ENCODE measurements at regions not wholly inside any gene's neighbourhood (a gene's known extent, or its start where the extent isn't known, plus 50 kb on each side); places are given as distances from the start of the nearest gene placed in this dataset.

DNA sequence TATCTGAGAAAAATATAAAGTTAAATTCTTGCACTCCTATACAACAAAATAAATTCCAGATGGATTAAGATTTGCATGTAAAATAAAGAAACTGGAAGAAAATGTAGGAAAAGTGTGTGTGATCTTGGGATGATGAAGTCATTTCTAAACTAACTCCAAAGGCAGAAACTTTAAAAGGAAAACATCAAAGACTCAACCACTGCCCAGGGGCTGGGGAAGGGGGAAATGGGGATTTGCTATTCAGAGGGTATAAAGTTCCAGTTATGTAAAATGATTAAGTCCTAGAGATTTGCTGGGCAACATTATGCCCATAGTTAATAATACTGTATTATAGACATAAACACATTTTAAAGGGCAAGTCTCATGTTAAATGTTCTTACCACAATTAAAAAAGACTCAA is 254.5 kb downstream of the DEPDC1B start:
- Histone ChIP-seq H3K4me3 (no peak overlapping the region), H3K9me3 (no peaks in the 10 kb centered on the region), H3K4me1 (no peaks in the 10 kb centered on the region), H3K27ac (no peak overlapping the region), H3K27me3 (no peaks in the 10 kb centered on the region), H3K36me3 (replicated peaks in 1 of 2; ENCODE audit: insufficient read depth in 1 of 2, low read depth in 2 of 2) (no peaks in the 10 kb centered on the region)
- ATAC-seq (no peak), DNase-seq (no peak)
- intact Hi-C loops (cut with DNase I) = no loop called here
- TF ChIP-seq, protein P1, sequence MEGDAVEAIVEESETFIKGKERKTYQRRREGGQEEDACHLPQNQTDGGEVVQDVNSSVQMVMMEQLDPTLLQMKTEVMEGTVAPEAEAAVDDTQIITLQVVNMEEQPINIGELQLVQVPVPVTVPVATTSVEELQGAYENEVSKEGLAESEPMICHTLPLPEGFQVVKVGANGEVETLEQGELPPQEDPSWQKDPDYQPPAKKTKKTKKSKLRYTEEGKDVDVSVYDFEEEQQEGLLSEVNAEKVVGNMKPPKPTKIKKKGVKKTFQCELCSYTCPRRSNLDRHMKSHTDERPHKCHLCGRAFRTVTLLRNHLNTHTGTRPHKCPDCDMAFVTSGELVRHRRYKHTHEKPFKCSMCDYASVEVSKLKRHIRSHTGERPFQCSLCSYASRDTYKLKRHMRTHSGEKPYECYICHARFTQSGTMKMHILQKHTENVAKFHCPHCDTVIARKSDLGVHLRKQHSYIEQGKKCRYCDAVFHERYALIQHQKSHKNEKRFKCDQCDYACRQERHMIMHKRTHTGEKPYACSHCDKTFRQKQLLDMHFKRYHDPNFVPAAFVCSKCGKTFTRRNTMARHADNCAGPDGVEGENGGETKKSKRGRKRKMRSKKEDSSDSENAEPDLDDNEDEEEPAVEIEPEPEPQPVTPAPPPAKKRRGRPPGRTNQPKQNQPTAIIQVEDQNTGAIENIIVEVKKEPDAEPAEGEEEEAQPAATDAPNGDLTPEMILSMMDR (IDR thresholded peaks at IDR 0.05) = no peak
- no peak for TF ChIP-seq POLR2A (IDR thresholded peaks at IDR 0.05)

GRCh38 chr5:60444661-60445360 is 255.2 kb downstream of the DEPDC1B start:
- intact Hi-C loops (cut with DNase I) = no loop called here
- H3K27ac ChIP-seq = no peak overlapping the region
- TF ChIP-seq, protein P1 (IDR thresholded peaks at IDR 0.05) = no peak
- TF ChIP-seq POLR2A (IDR thresholded peaks at IDR 0.05) = no peak
- H3K27me3 ChIP-seq = no peaks in the 10 kb centered on the region
- H3K4me1 ChIP-seq = no peaks in the 10 kb centered on the region
- ATAC-seq (no peak), DNase-seq (no peak)
- H3K9me3 ChIP-seq = no peaks in the 10 kb centered on the region
- 47 to 52% methylated on average over 5 of the region's 5 CpGs for WGBS, 2 donors
- no peak overlapping the region for H3K4me3 ChIP-seq
- H3K36me3 ChIP-seq (replicated peaks in 1 of 2; ENCODE audit: insufficient read depth in 1 of 2, low read depth in 2 of 2) = no peaks in the 10 kb centered on the region

DNA sequence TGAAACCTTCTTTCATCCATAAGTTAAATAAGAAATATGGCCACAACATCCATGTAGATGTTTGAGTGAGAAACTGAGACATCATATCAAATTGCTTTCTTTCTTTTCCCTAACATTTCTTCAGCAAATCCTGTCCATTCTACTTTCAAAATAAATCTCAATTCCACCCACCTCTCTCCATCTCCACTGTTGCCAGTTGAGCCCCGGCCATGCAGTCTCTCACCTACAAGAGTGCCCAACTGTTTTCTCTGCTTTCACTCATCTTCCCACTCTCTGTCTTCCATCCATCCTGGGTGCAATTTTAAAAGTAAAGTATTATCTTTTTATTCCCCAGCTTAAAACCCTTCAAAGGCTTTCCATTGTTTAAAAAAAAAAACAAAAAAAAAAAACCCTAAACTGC is 260.4 kb downstream of the DEPDC1B start:
- Histone ChIP-seq H3K4me1 (no peaks in the 10 kb centered on the region), H3K27me3 (no peaks in the 10 kb centered on the region), H3K9me3 (no peaks in the 10 kb centered on the region), H3K36me3 (replicated peaks in 1 of 2; ENCODE audit: insufficient read depth in 1 of 2, low read depth in 2 of 2) (no peaks in the 10 kb centered on the region), H3K27ac (no peak overlapping the region), H3K4me3 (no peak overlapping the region)
- TF ChIP-seq, protein P1 (IDR thresholded peaks at IDR 0.05) = no peak
- TF ChIP-seq POLR2A (IDR thresholded peaks at IDR 0.05) = no peak
- DNase-seq = no peak
- intact Hi-C loops (cut with DNase I) = no loop called here
- no peak for ATAC-seq
- 92 to 100% methylated on average over 1 of the region's 1 CpG for WGBS, 2 donors

GRCh38 chr5:60437308-60437707 is 262.7 kb downstream of the DEPDC1B start:
- Histone ChIP-seq H3K4me1 (no peaks in the 10 kb centered on the region), H3K27me3 (no peaks in the 10 kb centered on the region), H3K27ac (no peak overlapping the region), H3K9me3 (no peaks in the 10 kb centered on the region), H3K4me3 (no peak overlapping the region), H3K36me3 (replicated peaks in 1 of 2; ENCODE audit: insufficient read depth in 1 of 2, low read depth in 2 of 2) (no peaks in the 10 kb centered on the region)
- ATAC-seq (no peak), DNase-seq (no peak)
- intact Hi-C loops (cut with DNase I) = no loop called here
- TF ChIP-seq, protein P1 (IDR thresholded peaks at IDR 0.05) = no peak
- no peak for TF ChIP-seq POLR2A (IDR thresholded peaks at IDR 0.05)

GRCh38 chr5:60436518-60436917 is 263.4 kb downstream of the DEPDC1B start:
- Histone ChIP-seq H3K27ac (no peak overlapping the region), H3K4me1 (no peaks in the 10 kb centered on the region), H3K27me3 (no peaks in the 10 kb centered on the region), H3K4me3 (no peak overlapping the region), H3K36me3 (replicated peaks in 1 of 2; ENCODE audit: insufficient read depth in 1 of 2, low read depth in 2 of 2) (no peaks in the 10 kb centered on the region), H3K9me3 (no peaks in the 10 kb centered on the region)
- ATAC-seq (no peak), DNase-seq (no peak)
- intact Hi-C loops (cut with DNase I) = no loop called here
- 78 to 79% methylated on average over 2 of the region's 2 CpGs for WGBS, 2 donors
- TF ChIP-seq, protein P1 (IDR thresholded peaks at IDR 0.05) = no peak
- TF ChIP-seq POLR2A (IDR thresholded peaks at IDR 0.05) = no peak
